A673 (cell line): ENCODE measurements at regions not wholly inside any gene's neighbourhood (a gene's known extent, or its start where the extent isn't known, plus 50 kb on each side); places are given as distances from the start of the nearest gene placed in this dataset.

Experiments used
- CTCF ChIP-seq: fragments of 300-800, 200-600 bp; sonication (generic); conservative IDR thresholded peaks from 2 replicates; pipeline ENCODE4 v1.5.1; 2017; ENCODE audit warnings: low read depth, mild to moderate bottlenecking, antibody characterized with exemption, low read length, moderate library complexity, mixed read lengths
- EZH2 ChIP-seq: fragments of 200-600 bp; sonication (generic); IDR thresholded peaks from 2 replicates; pipeline ENCODE4 v1.6.1; 2017; ENCODE audit warnings: borderline replicate concordance, low read depth, mild to moderate bottlenecking, mixed read lengths, antibody characterized with exemption, low read length; ENCODE audit not compliant: poor library complexity, severe bottlenecking

DNA sequence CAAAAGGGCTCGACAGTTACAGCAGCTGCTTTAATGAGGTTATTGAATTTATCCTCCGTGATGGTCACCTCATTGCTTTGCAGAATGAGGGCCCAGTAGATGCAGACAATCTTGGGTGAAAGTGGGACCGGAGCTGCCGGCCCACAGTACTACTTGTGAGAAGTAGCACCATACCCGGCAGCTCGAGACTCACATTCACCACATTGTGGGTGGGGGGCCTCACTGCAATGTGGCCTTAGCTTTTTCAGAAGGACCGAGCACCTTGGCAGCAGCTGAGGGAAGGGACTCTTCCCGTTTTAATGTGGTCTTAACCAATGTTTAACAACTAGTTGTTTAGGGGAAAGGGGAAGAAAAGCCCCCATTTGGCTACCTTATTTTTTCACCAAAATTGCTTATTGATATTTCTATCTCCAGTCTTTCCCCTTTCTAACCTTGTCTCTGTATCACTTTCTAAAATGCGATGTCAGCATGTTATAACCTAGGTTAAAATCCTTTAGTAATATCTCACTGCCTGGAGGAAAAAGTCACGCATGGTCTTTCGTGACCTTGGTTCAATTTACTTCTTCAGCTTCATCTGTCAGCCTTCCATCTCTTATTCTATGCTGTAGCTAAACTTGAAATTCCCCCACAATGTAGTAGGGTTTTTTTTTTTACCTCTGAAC lies 87.4 kb upstream of the PHYHIPL start:
- TF ChIP-seq CTCF: no peak
- no peak for TF ChIP-seq EZH2
